ENCODE measurements at regions not wholly inside any gene's neighbourhood (a gene's known extent, or its start where the extent isn't known, plus 50 kb on each side); places are given as distances from the start of the nearest gene placed in this dataset.

DNA sequence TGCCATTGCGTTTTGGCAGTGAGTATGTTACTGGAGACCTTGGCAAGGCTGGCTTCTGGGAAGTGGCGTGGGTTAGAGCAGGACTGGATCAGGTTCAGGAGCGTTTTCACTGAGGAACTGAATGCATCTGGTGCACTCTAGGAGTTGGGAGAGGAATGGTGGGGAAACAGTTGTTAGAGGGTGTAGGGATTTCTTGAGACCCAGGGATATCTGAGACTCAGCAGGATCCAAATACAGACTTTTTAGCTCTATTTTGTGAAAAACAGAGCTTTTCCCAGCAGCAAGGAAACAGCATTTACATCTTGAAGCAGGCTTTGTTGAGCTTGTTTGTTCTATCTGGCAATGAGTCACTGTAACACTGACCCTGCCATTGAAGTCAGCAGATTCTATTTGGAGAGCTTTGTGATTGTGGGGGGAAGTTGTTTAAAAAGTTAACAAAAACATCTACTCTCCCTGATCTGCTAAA, 56.9 kb upstream of the NRIP1 start:
- TF ChIP-seq SNAI2 (CRISPR knock-in tag; IDR thresholded peaks at IDR 0.05) (no peak), ZFP30 (CRISPR knock-in tag; IDR thresholded peaks at IDR 0.05) (no peak), RARB (CRISPR knock-in tag; IDR thresholded peaks at IDR 0.05) (no peak), ZFP3 (CRISPR knock-in tag; IDR thresholded peaks at IDR 0.05) (no peak), ESRRG (CRISPR knock-in tag; IDR thresholded peaks at IDR 0.05) (no peak), ARNTL (CRISPR knock-in tag; IDR thresholded peaks at IDR 0.05; ENCODE audit: borderline replicate concordance, low read depth) (no peak), ZNF8 (CRISPR knock-in tag; IDR thresholded peaks at IDR 0.05) (no peak), OSR1 (CRISPR knock-in tag; IDR thresholded peaks at IDR 0.05) (no peak), ZC3H10 (CRISPR knock-in tag; IDR thresholded peaks at IDR 0.05) (no peak), PPARA (CRISPR knock-in tag; IDR thresholded peaks at IDR 0.05; ENCODE audit: borderline replicate concordance) (no peak), CSDC2 (CRISPR knock-in tag; IDR thresholded peaks at IDR 0.05) (no peak), TCF4 (CRISPR knock-in tag; IDR thresholded peaks at IDR 0.05; ENCODE audit: borderline replicate concordance) (no peak), ISL1 (CRISPR knock-in tag; IDR thresholded peaks at IDR 0.05) (no peak), GLIS3 (CRISPR knock-in tag; IDR thresholded peaks at IDR 0.05) (no peak), ZNF70 (CRISPR knock-in tag; IDR thresholded peaks at IDR 0.05) (no peak), TOX (CRISPR knock-in tag; IDR thresholded peaks at IDR 0.05; ENCODE audit: borderline replicate concordance) (no peak), BACH2 (CRISPR knock-in tag; IDR thresholded peaks at IDR 0.05; ENCODE audit: borderline replicate concordance) (no peak)
- TF ChIP-seq, protein P1, sequence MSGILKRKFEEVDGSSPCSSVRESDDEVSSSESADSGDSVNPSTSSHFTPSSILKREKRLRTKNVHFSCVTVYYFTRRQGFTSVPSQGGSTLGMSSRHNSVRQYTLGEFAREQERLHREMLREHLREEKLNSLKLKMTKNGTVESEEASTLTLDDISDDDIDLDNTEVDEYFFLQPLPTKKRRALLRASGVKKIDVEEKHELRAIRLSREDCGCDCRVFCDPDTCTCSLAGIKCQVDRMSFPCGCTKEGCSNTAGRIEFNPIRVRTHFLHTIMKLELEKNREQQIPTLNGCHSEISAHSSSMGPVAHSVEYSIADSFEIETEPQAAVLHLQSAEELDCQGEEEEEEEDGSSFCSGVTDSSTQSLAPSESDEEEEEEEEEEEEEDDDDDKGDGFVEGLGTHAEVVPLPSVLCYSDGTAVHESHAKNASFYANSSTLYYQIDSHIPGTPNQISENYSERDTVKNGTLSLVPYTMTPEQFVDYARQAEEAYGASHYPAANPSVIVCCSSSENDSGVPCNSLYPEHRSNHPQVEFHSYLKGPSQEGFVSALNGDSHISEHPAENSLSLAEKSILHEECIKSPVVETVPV (CRISPR knock-in tag; IDR thresholded peaks at IDR 0.05) = no peak
- TF ChIP-seq, protein P2, sequence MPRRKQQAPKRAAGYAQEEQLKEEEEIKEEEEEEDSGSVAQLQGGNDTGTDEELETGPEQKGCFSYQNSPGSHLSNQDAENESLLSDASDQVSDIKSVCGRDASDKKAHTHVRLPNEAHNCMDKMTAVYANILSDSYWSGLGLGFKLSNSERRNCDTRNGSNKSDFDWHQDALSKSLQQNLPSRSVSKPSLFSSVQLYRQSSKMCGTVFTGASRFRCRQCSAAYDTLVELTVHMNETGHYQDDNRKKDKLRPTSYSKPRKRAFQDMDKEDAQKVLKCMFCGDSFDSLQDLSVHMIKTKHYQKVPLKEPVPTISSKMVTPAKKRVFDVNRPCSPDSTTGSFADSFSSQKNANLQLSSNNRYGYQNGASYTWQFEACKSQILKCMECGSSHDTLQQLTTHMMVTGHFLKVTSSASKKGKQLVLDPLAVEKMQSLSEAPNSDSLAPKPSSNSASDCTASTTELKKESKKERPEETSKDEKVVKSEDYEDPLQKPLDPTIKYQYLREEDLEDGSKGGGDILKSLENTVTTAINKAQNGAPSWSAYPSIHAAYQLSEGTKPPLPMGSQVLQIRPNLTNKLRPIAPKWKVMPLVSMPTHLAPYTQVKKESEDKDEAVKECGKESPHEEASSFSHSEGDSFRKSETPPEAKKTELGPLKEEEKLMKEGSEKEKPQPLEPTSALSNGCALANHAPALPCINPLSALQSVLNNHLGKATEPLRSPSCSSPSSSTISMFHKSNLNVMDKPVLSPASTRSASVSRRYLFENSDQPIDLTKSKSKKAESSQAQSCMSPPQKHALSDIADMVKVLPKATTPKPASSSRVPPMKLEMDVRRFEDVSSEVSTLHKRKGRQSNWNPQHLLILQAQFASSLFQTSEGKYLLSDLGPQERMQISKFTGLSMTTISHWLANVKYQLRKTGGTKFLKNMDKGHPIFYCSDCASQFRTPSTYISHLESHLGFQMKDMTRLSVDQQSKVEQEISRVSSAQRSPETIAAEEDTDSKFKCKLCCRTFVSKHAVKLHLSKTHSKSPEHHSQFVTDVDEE (CRISPR knock-in tag; IDR thresholded peaks at IDR 0.05) = no peak
- no peak for ATAC-seq

DNA sequence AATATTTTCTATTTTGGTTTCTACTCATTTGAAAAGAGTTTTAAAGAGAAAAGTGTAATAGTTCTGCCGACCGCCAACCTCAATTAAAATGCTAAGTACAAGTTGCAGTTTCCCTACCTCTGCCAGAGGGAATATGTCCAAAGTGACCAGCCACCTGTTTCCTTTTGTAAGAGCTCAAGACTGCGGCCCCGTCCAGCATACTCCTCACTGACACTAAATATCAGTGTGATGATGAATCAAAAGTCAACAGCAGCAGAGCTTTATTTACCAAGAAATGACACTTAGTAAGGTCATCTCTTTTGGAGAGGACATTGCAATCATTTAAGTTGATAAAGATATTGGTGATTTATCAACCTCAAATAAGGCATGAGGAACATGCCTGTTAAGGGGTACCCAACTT, 57.4 kb upstream of the NRIP1 start:
- TF ChIP-seq, protein P3, sequence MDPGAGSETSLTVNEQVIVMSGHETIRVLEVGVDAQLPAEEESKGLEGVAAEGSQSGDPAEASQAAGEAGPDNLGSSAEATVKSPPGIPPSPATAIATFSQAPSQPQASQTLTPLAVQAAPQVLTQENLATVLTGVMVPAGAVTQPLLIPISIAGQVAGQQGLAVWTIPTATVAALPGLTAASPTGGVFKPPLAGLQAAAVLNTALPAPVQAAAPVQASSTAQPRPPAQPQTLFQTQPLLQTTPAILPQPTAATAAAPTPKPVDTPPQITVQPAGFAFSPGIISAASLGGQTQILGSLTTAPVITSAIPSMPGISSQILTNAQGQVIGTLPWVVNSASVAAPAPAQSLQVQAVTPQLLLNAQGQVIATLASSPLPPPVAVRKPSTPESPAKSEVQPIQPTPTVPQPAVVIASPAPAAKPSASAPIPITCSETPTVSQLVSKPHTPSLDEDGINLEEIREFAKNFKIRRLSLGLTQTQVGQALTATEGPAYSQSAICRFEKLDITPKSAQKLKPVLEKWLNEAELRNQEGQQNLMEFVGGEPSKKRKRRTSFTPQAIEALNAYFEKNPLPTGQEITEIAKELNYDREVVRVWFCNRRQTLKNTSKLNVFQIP (CRISPR knock-in tag; IDR thresholded peaks at IDR 0.05; ENCODE audit: borderline replicate concordance, low read depth) = no peak
- TF ChIP-seq, protein P4, sequence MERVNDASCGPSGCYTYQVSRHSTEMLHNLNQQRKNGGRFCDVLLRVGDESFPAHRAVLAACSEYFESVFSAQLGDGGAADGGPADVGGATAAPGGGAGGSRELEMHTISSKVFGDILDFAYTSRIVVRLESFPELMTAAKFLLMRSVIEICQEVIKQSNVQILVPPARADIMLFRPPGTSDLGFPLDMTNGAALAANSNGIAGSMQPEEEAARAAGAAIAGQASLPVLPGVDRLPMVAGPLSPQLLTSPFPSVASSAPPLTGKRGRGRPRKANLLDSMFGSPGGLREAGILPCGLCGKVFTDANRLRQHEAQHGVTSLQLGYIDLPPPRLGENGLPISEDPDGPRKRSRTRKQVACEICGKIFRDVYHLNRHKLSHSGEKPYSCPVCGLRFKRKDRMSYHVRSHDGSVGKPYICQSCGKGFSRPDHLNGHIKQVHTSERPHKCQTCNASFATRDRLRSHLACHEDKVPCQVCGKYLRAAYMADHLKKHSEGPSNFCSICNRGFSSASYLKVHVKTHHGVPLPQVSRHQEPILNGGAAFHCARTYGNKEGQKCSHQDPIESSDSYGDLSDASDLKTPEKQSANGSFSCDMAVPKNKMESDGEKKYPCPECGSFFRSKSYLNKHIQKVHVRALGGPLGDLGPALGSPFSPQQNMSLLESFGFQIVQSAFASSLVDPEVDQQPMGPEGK (CRISPR knock-in tag; IDR thresholded peaks at IDR 0.05; ENCODE audit: borderline replicate concordance) = no peak
- no peak for TF ChIP-seq TCF4 (CRISPR knock-in tag; IDR thresholded peaks at IDR 0.05; ENCODE audit: borderline replicate concordance)
- no peak for TF ChIP-seq ZNF8 (CRISPR knock-in tag; IDR thresholded peaks at IDR 0.05)
- no peak for ATAC-seq

DNA sequence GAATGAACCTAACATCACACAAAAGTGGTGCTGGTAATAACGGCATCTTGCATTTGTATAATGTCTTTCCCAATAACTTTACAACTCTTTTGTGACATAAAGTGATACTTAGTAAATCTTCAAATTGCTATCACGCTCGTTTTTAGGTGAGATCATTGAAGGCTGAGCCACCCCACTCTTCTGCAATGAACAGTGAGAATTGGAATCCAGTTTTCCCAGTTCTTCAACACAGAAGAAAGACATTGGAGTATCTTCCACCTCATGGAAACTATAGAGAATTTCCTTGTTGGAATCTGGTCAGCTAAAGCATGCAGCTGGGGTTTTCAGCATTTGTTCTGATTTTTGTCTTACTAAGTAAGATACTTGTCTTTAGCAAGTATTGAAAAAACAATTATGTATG, 59.9 kb upstream of the NRIP1 start:
- ATAC-seq = no peak
- TF ChIP-seq RARB (CRISPR knock-in tag; IDR thresholded peaks at IDR 0.05) = no peak
- no peak for TF ChIP-seq ZFP30 (CRISPR knock-in tag; IDR thresholded peaks at IDR 0.05)
- TF ChIP-seq, protein P4 (CRISPR knock-in tag; IDR thresholded peaks at IDR 0.05; ENCODE audit: borderline replicate concordance) = no peak
- no peak for TF ChIP-seq PPARA (CRISPR knock-in tag; IDR thresholded peaks at IDR 0.05; ENCODE audit: borderline replicate concordance)
- TF ChIP-seq ESRRG (CRISPR knock-in tag; IDR thresholded peaks at IDR 0.05) = no peak
- no peak for TF ChIP-seq ZNF8 (CRISPR knock-in tag; IDR thresholded peaks at IDR 0.05)
- TF ChIP-seq SNAI2 (CRISPR knock-in tag; IDR thresholded peaks at IDR 0.05) = no peak
- TF ChIP-seq, protein P1 (CRISPR knock-in tag; IDR thresholded peaks at IDR 0.05) = no peak
- TF ChIP-seq ARNTL (CRISPR knock-in tag; IDR thresholded peaks at IDR 0.05; ENCODE audit: borderline replicate concordance, low read depth) = no peak
- no peak for TF ChIP-seq TCF4 (CRISPR knock-in tag; IDR thresholded peaks at IDR 0.05; ENCODE audit: borderline replicate concordance)
- TF ChIP-seq ISL1 (CRISPR knock-in tag; IDR thresholded peaks at IDR 0.05) = no peak
- TF ChIP-seq, protein P5, sequence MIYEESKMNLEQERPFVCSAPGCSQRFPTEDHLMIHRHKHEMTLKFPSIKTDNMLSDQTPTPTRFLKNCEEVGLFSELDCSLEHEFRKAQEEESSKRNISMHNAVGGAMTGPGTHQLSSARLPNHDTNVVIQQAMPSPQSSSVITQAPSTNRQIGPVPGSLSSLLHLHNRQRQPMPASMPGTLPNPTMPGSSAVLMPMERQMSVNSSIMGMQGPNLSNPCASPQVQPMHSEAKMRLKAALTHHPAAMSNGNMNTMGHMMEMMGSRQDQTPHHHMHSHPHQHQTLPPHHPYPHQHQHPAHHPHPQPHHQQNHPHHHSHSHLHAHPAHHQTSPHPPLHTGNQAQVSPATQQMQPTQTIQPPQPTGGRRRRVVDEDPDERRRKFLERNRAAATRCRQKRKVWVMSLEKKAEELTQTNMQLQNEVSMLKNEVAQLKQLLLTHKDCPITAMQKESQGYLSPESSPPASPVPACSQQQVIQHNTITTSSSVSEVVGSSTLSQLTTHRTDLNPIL (CRISPR knock-in tag; IDR thresholded peaks at IDR 0.05; ENCODE audit: low read depth) = no peak
- no peak for TF ChIP-seq OSR1 (CRISPR knock-in tag; IDR thresholded peaks at IDR 0.05)
- TF ChIP-seq ZNF70 (CRISPR knock-in tag; IDR thresholded peaks at IDR 0.05) = no peak

All from SK-N-SH treated with all-trans-retinoic acid at 6 μM for 48 hours (cell line).